Heart left ventricle (tissue), 16 donors: ENCODE measurements at regions not wholly inside any gene's neighbourhood (a gene's known extent, or its start where the extent isn't known, plus 50 kb on each side); places are given as distances from the start of the nearest gene placed in this dataset.

ENCODE experiments used
- ATAC-seq, 4 donors: fragments of 200-7000 bp; cut with Tn5 transposase; one replicate each; pipeline ENCODE4 v1.9.1; 2020 to 2022; ENCODE audit warnings: moderate library complexity in 4 of 4, mild to moderate bottlenecking in 3 of 4, moderate number of reproducible peaks in 1 of 4
- DNase-seq, 5 donors: peaks; one replicate each; pipeline ENCODE4 v3.0.0-alpha.2; 2020
- H3K27ac ChIP-seq, 12 donors: fragments of 200-600 bp; sonication (generic) in 4 of 12; one replicate each; pipeline versions ENCODE4 v1.5.0 to v1.8.0; 2016 to 2022; ENCODE audit warnings: mild to moderate bottlenecking in 2 of 12
- H3K27me3 ChIP-seq, 9 donors: fragments of 200-600 bp; sonication (generic) in 2 of 9; one replicate each; pipeline versions ENCODE4 v1.5.1 to v1.8.0; 2016 to 2022; ENCODE audit warnings: mild to moderate bottlenecking in 3 of 9
- H3K36me3 ChIP-seq, 9 donors: fragments of 200-600 bp; sonication (generic) in 2 of 9; one replicate each; pipeline versions ENCODE4 v1.5.0 to v1.8.0; 2018 to 2022; ENCODE audit warnings: mild to moderate bottlenecking in 2 of 9
- H3K4me1 ChIP-seq, 12 donors: fragments of 200-600 bp; sonication (generic) in 4 of 12; one replicate each; pipeline versions ENCODE4 v1.5.0 to v1.8.0; 2016 to 2022; ENCODE audit warnings: mild to moderate bottlenecking in 3 of 12
- H3K4me3 ChIP-seq, 12 donors: fragments of 200-600 bp; sonication (generic) in 4 of 12; one replicate each; pipeline versions ENCODE4 v1.5.0 to v1.8.0; 2017 to 2022; ENCODE audit warnings: mild to moderate bottlenecking in 9 of 12, moderate library complexity in 4 of 12
- H3K9me3 ChIP-seq, 12 donors: fragments of 200-600 bp; sonication (generic) in 4 of 12; one replicate each; pipeline versions ENCODE4 v1.5.0 to v1.8.0; 2016 to 2022; ENCODE audit warnings: mild to moderate bottlenecking in 1 of 12
- POLR2A ChIP-seq, 2 donors: fragments of 450-650 bp; IDR thresholded peaks; one replicate each; pipeline ENCODE4 v1.6.1; 2017; ENCODE audit warnings: antibody characterized with exemption in 2 of 2, mild to moderate bottlenecking in 2 of 2, moderate library complexity in 2 of 2
- WGBS, 4 donors: extraction: QIAGEN DNeasy Blood & Tissue Kit in 2 of 4; methylation state at CpG; one replicate each; pipeline versions ENCODE4 v1.1.5 to v1.1.7; 2013 to 2018; 5-methylcytosine and 5-hydroxymethylcytosine counted together
- intact Hi-C, 10 donors: fragments of 100-400 bp; cut with DNase I; formaldehyde crosslinking; loops; one replicate each; pipeline versions ENCODE4 v1.11.1 to v1.14.2; 2022
- TF ChIP-seq, protein P1 (sequence below), 12 donors: fragments of 200-600 bp; sonication (generic) in 4 of 12; IDR thresholded peaks; one replicate each; pipeline versions ENCODE4 v1.5.0 to v1.8.0; 2018 to 2022; ENCODE audit warnings: antibody characterized with exemption in 12 of 12, mild to moderate bottlenecking in 5 of 12
- donor health status: ischemic (EF 13 %, LVEDD 7.1; RV severe dilation, severe dysfunction).
- donor health status: healthy with polysubstance abuse.
- donor health status: DM: no; HTN: yes; CAD: no.
- donor health status: DM: no; HTN: no; CAD: no.
- donor health status: ischemic (EF 25% LVEDD 6.9; RV normal size, moderate dysfunction).
- donor health status: ischemic (EF 25% LVEDD 5.7; RV mildly dilated, moderate dysfunction).
- donor health status: healthy.
- donor health status: DM: yes; HTN: yes; CAD: no.
- donor health status: ischemic (EF 35%, LVEDD 5.7; RV mildly dilated, moderate dysfunction).
- donor health status: nonischemic (EF 11% LVEDD 7.7; RV severe dilation, severe dysfunction).
- donor health status: DM: yes; HTN: yes; CAD: no.
- donor health status: PGD.
- donor health status: ischemic (EF 29% LVEDD 5.4; RV normal size, mild dysfunction).
- donor health status: nonischemic (EF 23%, LVEDD 6.1; RV moderate dilation, normal function).

DNA sequence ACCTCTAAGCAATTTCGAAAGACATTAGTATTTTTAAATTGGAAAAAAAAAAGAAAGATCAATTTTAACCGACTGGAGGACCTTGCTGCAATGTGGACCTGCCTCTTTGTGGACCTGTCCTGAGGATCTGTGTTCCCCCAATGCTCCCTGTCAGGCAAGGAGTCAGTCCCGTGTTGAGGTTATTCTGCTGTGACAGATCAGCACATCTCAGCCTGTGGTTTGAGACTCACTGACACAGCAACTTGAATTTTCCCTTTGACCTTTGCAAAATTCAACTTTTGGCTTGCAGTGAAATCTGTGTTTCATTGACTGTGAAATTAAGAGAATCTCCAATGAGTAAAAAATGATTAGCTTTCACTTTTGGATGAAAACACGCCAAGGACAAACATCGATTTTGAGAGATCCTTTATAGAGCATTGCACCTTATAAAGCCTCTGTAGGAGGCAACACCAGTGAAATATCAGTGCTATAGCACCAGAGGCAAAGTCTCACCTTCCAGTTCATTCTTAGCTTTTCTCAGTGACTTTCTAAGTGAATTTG is 186.9 kb downstream of the GPAT3 start:
- no peak overlapping the region for H3K27ac ChIP-seq
- peaks cover 0 to 3% (median 0%) of the 10 kb centered on the region in 9 donors for H3K27me3 ChIP-seq
- ATAC-seq (no peak), DNase-seq (no peak)
- intact Hi-C loops, result no loop called here
- no peaks in the 10 kb centered on the region for H3K9me3 ChIP-seq
- H3K36me3 ChIP-seq, result no peaks in the 10 kb centered on the region
- no peak overlapping the region for H3K4me3 ChIP-seq
- TF ChIP-seq POLR2A (IDR thresholded peaks at IDR 0.05), result no peak
- TF ChIP-seq, protein P1, sequence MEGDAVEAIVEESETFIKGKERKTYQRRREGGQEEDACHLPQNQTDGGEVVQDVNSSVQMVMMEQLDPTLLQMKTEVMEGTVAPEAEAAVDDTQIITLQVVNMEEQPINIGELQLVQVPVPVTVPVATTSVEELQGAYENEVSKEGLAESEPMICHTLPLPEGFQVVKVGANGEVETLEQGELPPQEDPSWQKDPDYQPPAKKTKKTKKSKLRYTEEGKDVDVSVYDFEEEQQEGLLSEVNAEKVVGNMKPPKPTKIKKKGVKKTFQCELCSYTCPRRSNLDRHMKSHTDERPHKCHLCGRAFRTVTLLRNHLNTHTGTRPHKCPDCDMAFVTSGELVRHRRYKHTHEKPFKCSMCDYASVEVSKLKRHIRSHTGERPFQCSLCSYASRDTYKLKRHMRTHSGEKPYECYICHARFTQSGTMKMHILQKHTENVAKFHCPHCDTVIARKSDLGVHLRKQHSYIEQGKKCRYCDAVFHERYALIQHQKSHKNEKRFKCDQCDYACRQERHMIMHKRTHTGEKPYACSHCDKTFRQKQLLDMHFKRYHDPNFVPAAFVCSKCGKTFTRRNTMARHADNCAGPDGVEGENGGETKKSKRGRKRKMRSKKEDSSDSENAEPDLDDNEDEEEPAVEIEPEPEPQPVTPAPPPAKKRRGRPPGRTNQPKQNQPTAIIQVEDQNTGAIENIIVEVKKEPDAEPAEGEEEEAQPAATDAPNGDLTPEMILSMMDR (IDR thresholded peaks at IDR 0.05), result no peak
- H3K4me1 ChIP-seq, result no peaks in the 10 kb centered on the region
- 74 to 79% (median 77%) methylated on average over 5 of the region's 5 CpGs for WGBS, 4 donors

DNA sequence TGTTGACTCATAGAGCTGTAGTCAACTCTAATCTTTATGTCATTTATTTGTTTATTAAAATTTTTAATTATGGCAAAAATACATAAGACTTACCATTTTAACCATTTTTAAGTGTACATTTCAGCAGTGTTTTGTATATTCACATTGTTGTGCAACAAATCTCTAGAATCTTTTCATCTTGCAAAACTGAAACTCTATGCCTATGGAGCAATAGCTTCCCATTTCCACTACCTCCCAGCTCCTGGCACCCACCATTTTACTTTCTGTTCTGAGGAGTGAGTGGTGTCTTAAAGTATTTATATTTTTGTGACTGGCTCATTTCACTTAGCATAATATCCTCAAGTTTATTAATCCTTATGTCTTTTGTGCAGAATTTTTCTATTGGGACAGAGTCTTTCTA is 181.0 kb downstream of the GPAT3 start:
- Histone ChIP-seq H3K4me3 (no peak overlapping the region), H3K4me1 (no peaks in the 10 kb centered on the region), H3K27me3 (no peaks in the 10 kb centered on the region), H3K9me3 (no peaks in the 10 kb centered on the region), H3K36me3 (no peaks in the 10 kb centered on the region), H3K27ac (no peak overlapping the region)
- no peak for TF ChIP-seq POLR2A (IDR thresholded peaks at IDR 0.05)
- TF ChIP-seq, protein P1 (IDR thresholded peaks at IDR 0.05), result no peak
- intact Hi-C loops, result no loop called here
- DNase-seq, result no peak
- no peak for ATAC-seq

DNA sequence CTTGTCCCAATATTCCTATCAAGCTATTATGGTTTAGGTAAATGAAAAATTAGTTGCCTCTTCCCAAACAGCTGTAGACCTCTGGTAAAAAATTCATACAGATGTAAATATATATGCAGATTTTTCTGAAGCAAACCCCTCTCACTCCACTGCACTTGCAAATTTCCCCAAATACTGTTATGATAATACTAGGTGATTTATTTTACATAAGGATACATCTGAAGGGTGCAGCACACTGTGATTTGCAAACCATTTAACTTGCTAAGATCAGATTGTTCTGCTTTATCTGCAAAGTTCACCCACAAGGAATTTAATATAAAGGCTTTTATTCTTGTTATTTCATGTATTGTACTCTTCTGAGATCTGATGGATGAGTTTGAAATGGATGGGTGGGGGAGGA is 177.0 kb downstream of the GPAT3 start:
- Histone ChIP-seq H3K27me3 (no peaks in the 10 kb centered on the region), H3K36me3 (no peaks in the 10 kb centered on the region), H3K9me3 (no peaks in the 10 kb centered on the region), H3K4me3 (no peak overlapping the region), H3K27ac (no peak overlapping the region), H3K4me1 (no peaks in the 10 kb centered on the region)
- DNase-seq (no peak), ATAC-seq (no peak)
- TF ChIP-seq POLR2A (IDR thresholded peaks at IDR 0.05), result no peak
- TF ChIP-seq, protein P1 (IDR thresholded peaks at IDR 0.05), result no peak
- intact Hi-C loops, result no loop called here

DNA sequence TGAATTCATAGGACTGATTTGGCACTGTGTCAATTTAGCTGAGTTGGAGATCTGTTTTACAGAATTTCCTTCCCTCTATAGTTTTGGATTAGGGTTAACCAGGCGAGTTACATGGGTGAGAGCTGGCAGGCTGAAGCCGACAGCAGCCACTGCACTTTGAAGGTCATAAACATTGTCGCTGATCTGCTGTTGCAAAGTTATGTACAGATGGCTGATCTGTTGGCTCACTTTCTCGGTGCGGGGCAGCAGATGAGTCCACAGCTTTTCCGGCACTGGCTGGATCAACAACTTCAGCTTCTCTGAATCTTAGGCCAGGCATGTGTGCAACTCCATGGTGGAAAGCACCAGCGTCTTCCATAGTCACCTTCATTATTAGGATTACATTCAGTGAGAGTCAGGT is 173.7 kb downstream of the GPAT3 start:
- Histone ChIP-seq H3K27ac (no peak overlapping the region), H3K36me3 (no peaks in the 10 kb centered on the region), H3K4me3 (no peak overlapping the region), H3K27me3 (no peaks in the 10 kb centered on the region), H3K4me1 (no peaks in the 10 kb centered on the region), H3K9me3 (no peaks in the 10 kb centered on the region)
- DNase-seq (no peak), ATAC-seq (no peak)
- intact Hi-C loops, result no loop called here
- WGBS, 4 donors, result 78 to 83% (median 80%) methylated on average over 7 of the region's 7 CpGs
- no peak for TF ChIP-seq POLR2A (IDR thresholded peaks at IDR 0.05)
- TF ChIP-seq, protein P1 (IDR thresholded peaks at IDR 0.05), result no peak
